Endodermal cell (in vitro differentiated cells): ENCODE measurements at regions not wholly inside any gene's neighbourhood (a gene's known extent, or its start where the extent isn't known, plus 50 kb on each side); places are given as distances from the start of the nearest gene placed in this dataset.

ENCODE experiments used
- DNase-seq: peaks from one replicate; pipeline ENCODE4 v3.0.0-alpha.2; 2017
- H3K27ac ChIP-seq: 2 replicates; pipeline ENCODE4 v1.5.1; 2013; ENCODE audit warnings: mild to moderate bottlenecking, low read depth, low read length, moderate library complexity
- H3K27me3 ChIP-seq: 2 replicates; pipeline ENCODE4 v1.6.1; 2013; ENCODE audit warnings: mild to moderate bottlenecking, low read length, moderate library complexity; ENCODE audit not compliant: insufficient read depth, control insufficient read depth, poor library complexity, severe bottlenecking
- H3K36me3 ChIP-seq: 2 replicates; pipeline ENCODE4 v1.7.0; 2013; ENCODE audit warnings: mild to moderate bottlenecking, low read length, moderate library complexity; ENCODE audit not compliant: control insufficient read depth, insufficient read depth
- H3K4me1 ChIP-seq: one replicate; pipeline ENCODE4 v1.7.0; 2013; ENCODE audit warnings: low read length; ENCODE audit not compliant: control insufficient read depth, insufficient read depth
- H3K4me3 ChIP-seq: 2 replicates; pipeline ENCODE4 v1.5.1; 2013; ENCODE audit warnings: mild to moderate bottlenecking, low read length, moderate library complexity
- H3K9ac ChIP-seq: 2 replicates; pipeline ENCODE4 v1.6.1; 2013; ENCODE audit warnings: mild to moderate bottlenecking, low read length, moderate library complexity; ENCODE audit not compliant: poor library complexity, severe bottlenecking; ENCODE audit errors: extremely low read depth
- H3K9me3 ChIP-seq: 2 replicates; pipeline ENCODE4 v1.6.1; 2013; ENCODE audit warnings: mild to moderate bottlenecking, low read length, moderate library complexity; ENCODE audit not compliant: control insufficient read depth
- H3K27ac Mint-ChIP-seq: 2 replicates; pipeline ENCODE4 v1.8.0; 2020; ENCODE audit warnings: mixed read lengths
- H3K27me3 Mint-ChIP-seq: 2 replicates; pipeline ENCODE4 v1.8.0; 2021; ENCODE audit warnings: mild to moderate bottlenecking, mixed read lengths; ENCODE audit not compliant: insufficient read depth
- H3K36me3 Mint-ChIP-seq: 2 replicates; pipeline ENCODE4 v1.8.0; 2020; ENCODE audit warnings: low read depth, mixed read lengths
- H3K4me1 Mint-ChIP-seq: 2 replicates; pipeline ENCODE4 v1.8.0; 2020; ENCODE audit warnings: mixed read lengths
- H3K4me3 Mint-ChIP-seq: 2 replicates; pipeline ENCODE4 v1.8.0; 2020; ENCODE audit warnings: mild to moderate bottlenecking, moderate library complexity, mixed read lengths
- H3K9me3 Mint-ChIP-seq: 2 replicates; pipeline ENCODE4 v1.8.0; 2020; ENCODE audit warnings: mild to moderate bottlenecking, mixed read lengths
- WGBS, 2 experiments: methylation state at CpG; one replicate each; pipeline versions ENCODE4 v1.1.5 to v1.1.7; 2013; ENCODE audit warnings: missing lambda C conversion rate in 2 of 2, mixed read lengths in 1 of 2; ENCODE audit not compliant: insufficient coverage in 1 of 2, insufficient read length in 1 of 2; 5-methylcytosine and 5-hydroxymethylcytosine counted together
- TF ChIP-seq, protein P1 (sequence below): fragments of 200-600 bp; sonication (generic); conservative IDR thresholded peaks from 2 replicates; pipeline ENCODE4 v1.5.0; 2021; ENCODE audit warnings: antibody characterized with exemption, mild to moderate bottlenecking

DNA sequence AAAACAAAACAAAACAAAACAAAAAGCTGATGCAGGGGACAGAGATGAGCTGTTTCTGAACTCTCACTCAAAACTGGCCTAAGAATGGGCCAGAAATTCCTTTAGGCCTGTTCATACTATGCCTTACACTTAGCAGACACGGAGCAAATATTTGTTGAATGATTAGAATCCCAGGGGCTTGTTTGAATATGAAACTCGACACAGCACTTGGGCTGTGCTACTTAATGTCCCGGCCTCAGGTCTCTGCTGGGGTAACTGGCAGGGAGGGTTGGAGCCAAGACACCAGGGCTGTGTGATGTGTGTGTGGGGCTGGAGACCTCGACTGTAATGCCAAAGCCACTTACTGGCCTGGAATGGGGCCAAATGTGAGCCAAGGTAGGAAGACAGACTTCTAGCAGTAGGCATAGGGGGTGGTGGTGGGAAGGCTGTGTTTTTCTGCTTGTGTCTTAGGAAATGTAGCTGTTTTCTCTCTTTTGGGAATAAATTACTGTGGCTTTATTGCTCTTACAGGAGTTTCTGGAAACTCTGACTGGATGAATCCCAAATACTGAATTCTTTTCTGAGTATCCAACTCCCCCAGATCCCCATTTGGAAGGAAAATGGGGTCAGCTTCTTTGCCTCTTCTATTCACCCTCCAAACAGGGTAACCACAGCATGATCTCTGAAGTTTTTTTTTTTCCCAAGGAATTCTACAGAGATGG lies 66.7 kb downstream of the EMX2 start:
- Mint-ChIP-seq H3K27ac (no peak overlapping the region), H3K4me1 (peaks cover 14% of the 10 kb centered on the region), H3K4me3 (no peak overlapping the region), H3K9me3 (no peaks in the 10 kb centered on the region), H3K36me3 (no peaks in the 10 kb centered on the region), H3K27me3 (peaks cover 34% of the 10 kb centered on the region)
- Histone ChIP-seq H3K36me3 (no peaks in the 10 kb centered on the region), H3K27ac (no peak overlapping the region), H3K27me3 (peaks cover 21% of the 10 kb centered on the region), H3K4me1 (no peaks in the 10 kb centered on the region), H3K9me3 (no peaks in the 10 kb centered on the region), H3K9ac (no peak overlapping the region), H3K4me3 (no peak overlapping the region)
- WGBS, 2 experiments, result 61 to 80% methylated on average over 2 to 4 of the region's 4 CpGs
- DNase-seq, result no peak
- TF ChIP-seq, protein P1, sequence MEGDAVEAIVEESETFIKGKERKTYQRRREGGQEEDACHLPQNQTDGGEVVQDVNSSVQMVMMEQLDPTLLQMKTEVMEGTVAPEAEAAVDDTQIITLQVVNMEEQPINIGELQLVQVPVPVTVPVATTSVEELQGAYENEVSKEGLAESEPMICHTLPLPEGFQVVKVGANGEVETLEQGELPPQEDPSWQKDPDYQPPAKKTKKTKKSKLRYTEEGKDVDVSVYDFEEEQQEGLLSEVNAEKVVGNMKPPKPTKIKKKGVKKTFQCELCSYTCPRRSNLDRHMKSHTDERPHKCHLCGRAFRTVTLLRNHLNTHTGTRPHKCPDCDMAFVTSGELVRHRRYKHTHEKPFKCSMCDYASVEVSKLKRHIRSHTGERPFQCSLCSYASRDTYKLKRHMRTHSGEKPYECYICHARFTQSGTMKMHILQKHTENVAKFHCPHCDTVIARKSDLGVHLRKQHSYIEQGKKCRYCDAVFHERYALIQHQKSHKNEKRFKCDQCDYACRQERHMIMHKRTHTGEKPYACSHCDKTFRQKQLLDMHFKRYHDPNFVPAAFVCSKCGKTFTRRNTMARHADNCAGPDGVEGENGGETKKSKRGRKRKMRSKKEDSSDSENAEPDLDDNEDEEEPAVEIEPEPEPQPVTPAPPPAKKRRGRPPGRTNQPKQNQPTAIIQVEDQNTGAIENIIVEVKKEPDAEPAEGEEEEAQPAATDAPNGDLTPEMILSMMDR, result no peak

DNA sequence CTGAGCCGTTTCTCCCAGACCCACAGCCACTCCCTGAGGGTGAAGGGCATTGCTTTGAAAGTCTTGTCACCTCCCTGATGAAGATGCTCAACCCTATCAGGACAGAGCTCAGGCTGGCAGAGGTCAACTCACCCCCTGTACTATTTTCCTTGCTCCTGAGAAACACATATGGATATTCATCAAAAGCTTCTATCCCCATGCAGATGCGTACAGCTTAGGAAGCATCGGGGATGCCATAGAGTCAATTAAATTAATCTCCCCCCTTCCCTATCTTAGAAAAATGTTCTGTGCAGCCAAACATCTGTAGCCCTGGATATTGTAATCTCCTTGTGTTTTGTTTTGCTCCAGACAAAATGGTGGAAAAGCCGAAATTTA lies 67.2 kb downstream of the EMX2 start:
- no peaks in the 10 kb centered on the region for H3K36me3 Mint-ChIP-seq
- DNase-seq, result no peak
- H3K27ac ChIP-seq, result no peak overlapping the region
- no peak overlapping the region for H3K4me3 Mint-ChIP-seq
- no peaks in the 10 kb centered on the region for H3K9me3 ChIP-seq
- H3K9ac ChIP-seq, result no peak overlapping the region
- H3K4me1 ChIP-seq, result no peaks in the 10 kb centered on the region
- TF ChIP-seq, protein P1, result no peak
- H3K4me1 Mint-ChIP-seq, result peaks cover 14% of the 10 kb centered on the region
- H3K36me3 ChIP-seq, result no peaks in the 10 kb centered on the region
- no peak overlapping the region for H3K27ac Mint-ChIP-seq
- H3K4me3 ChIP-seq, result no peak overlapping the region
- H3K27me3 Mint-ChIP-seq, result peaks cover 28% of the 10 kb centered on the region
- H3K9me3 Mint-ChIP-seq, result no peaks in the 10 kb centered on the region
- 90 to 100% methylated on average over 2 to 4 of the region's 4 CpGs for WGBS, 2 experiments
- peaks cover 21% of the 10 kb centered on the region for H3K27me3 ChIP-seq

DNA sequence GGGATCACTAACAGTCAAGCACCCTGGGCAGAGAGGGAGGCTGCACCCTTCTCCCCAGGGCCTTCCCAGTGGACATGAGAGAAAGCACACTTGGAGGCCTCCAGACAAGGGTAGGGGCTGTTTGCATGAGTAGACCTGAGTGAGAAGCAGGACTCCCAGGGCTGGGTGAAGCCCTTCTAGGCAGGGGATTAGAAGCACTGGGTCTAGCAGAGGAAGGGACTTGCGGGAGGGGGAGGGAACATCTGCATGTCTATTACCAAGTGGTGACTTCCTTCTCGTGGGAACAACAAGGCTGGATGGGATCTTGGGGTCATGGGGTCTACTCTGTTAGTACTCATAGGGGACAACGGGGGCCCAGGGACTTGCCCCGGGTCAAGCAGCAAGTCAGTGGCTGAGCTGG lies 67.8 kb downstream of the EMX2 start:
- no peak overlapping the region for H3K4me3 ChIP-seq
- no peaks in the 10 kb centered on the region for H3K9me3 ChIP-seq
- H3K4me1 ChIP-seq, result no peaks in the 10 kb centered on the region
- 64 to 85% methylated on average over 3 to 4 of the region's 4 CpGs for WGBS, 2 experiments
- no peak overlapping the region for H3K9ac ChIP-seq
- no peak overlapping the region for H3K27ac Mint-ChIP-seq
- H3K27ac ChIP-seq, result no peak overlapping the region
- peak; percentile 68 for DNase-seq
- peaks cover 16% of the 10 kb centered on the region for H3K27me3 ChIP-seq
- no peak overlapping the region for H3K4me3 Mint-ChIP-seq
- H3K36me3 Mint-ChIP-seq, result no peaks in the 10 kb centered on the region
- TF ChIP-seq, protein P1, result no peak
- H3K27me3 Mint-ChIP-seq, result peaks cover 23% of the 10 kb centered on the region
- no peaks in the 10 kb centered on the region for H3K36me3 ChIP-seq
- no peaks in the 10 kb centered on the region for H3K9me3 Mint-ChIP-seq
- H3K4me1 Mint-ChIP-seq, result peaks cover 14% of the 10 kb centered on the region
